Upper lobe of left lung (tissue), 4 donors: ENCODE measurements at regions not wholly inside any gene's neighbourhood (a gene's known extent, or its start where the extent isn't known, plus 50 kb on each side); places are given as distances from the start of the nearest gene placed in this dataset.

Experiments
- CTCF ChIP-seq, 6 experiments: fragments of 450-650 bp in 4 of 6; fragments of 200-600 bp in 2 of 6; sonication (generic) in 2 of 6; IDR thresholded peaks; one replicate each; pipeline ENCODE4 v1.5.1; 2016 to 2019; ENCODE audit warnings: antibody characterized with exemption in 6 of 6
- EP300 ChIP-seq, 4 donors: sonication (generic); formaldehyde crosslinking; IDR thresholded peaks; one replicate each; pipeline ENCODE4 v1.5.1; 2017; ENCODE audit warnings: antibody characterized with exemption in 4 of 4, control low read depth in 2 of 4
- POLR2A ChIP-seq, 4 donors: fragments of 450-650 bp; IDR thresholded peaks; one replicate each; pipeline ENCODE4 v1.5.1; 2016 to 2017; ENCODE audit warnings: antibody characterized with exemption in 4 of 4, mild to moderate bottlenecking in 2 of 4
- POLR2AphosphoS5 ChIP-seq, 2 donors: sonication (generic); formaldehyde crosslinking; IDR thresholded peaks; one replicate each; pipeline ENCODE4 v1.5.1; 2017; ENCODE audit warnings: antibody characterized with exemption in 2 of 2

DNA sequence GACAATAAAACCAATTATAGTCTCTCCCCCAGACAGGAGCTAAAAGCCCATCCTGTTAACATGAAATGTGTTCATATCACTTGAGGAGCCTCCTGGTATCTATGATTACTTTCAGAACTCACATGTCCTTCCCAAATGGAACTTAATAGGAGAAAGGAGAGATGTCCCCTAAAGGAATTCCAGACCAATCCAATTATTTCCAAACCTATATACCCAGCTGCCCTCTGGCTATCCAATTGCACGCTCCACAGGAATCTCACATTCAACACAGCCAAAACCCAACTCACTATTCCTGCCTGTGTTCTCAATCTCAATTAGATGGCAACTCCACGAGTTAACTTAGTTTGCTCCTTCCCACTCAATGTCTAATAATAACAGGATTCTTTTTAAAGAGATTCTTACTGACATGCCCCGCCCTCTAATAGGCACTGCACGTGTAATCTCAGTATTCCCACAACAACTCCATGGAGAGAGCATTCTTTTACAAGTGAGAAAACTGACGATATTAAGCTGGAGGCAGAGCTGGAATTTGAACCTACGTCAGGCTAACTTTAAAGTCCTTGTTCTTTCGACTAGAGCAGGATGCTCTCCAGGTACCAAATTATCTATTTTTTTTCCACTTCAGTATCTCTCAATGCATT lies 59.1 kb upstream of the SEC16B start:
- TF ChIP-seq CTCF (IDR thresholded peaks at IDR 0.05) = no peak
- TF ChIP-seq POLR2A (IDR thresholded peaks at IDR 0.05) = no peak
- TF ChIP-seq EP300 (IDR thresholded peaks at IDR 0.05) = no peak
- TF ChIP-seq POLR2AphosphoS5 (IDR thresholded peaks at IDR 0.05) = no peak
